GM23338 (cell line): ENCODE measurements at regions not wholly inside any gene's neighbourhood (a gene's known extent, or its start where the extent isn't known, plus 50 kb on each side); places are given as distances from the start of the nearest gene placed in this dataset.

ENCODE experiments used
- CREB1 ChIP-seq: fragments of 250-450 bp; sonication (Bioruptor Pico); IDR thresholded peaks from 2 replicates; pipeline ENCODE4 v1.5.0; 2020; ENCODE audit warnings: low read depth, mild to moderate bottlenecking, moderate library complexity
- EZH2 ChIP-seq: fragments of 200-600 bp; sonication (generic); IDR thresholded peaks from one replicate; pipeline ENCODE4 v1.8.0; 2017; ENCODE audit warnings: antibody characterized with exemption, mild to moderate bottlenecking, low read depth; ENCODE audit not compliant: unreplicated experiment
- EZH2phosphoT487 ChIP-seq: fragments of 200-600 bp; sonication (generic); IDR thresholded peaks from one replicate; pipeline ENCODE4 v1.8.1; 2018; ENCODE audit warnings: antibody characterized with exemption; ENCODE audit not compliant: unreplicated experiment
- JUNB ChIP-seq: IDR thresholded peaks from one replicate; pipeline ENCODE4 v1.6.1; 2016; ENCODE audit warnings: antibody characterized with exemption; ENCODE audit not compliant: unreplicated experiment
- NANOG ChIP-seq: IDR thresholded peaks from 2 replicates; pipeline ENCODE4 v1.6.1; 2016; ENCODE audit warnings: antibody characterized with exemption, borderline replicate concordance
- POLR2AphosphoS5 ChIP-seq: IDR thresholded peaks from 2 replicates; pipeline ENCODE4 v1.6.1; 2016; ENCODE audit warnings: antibody characterized with exemption, low read depth
- STAT1 ChIP-seq: IDR thresholded peaks from one replicate; pipeline ENCODE4 v1.6.1; 2016; ENCODE audit warnings: antibody characterized with exemption; ENCODE audit not compliant: unreplicated experiment
- TF ChIP-seq, protein P1 (sequence below), 2 experiments: fragments of 200-600 bp in 1 of 2; sonication (generic) in 1 of 2; conservative IDR thresholded peaks; 2 replicates each; pipeline versions ENCODE4 v1.5.1 to v1.6.1; 2016 to 2017; ENCODE audit warnings: antibody characterized with exemption in 2 of 2, low read depth in 2 of 2, mild to moderate bottlenecking in 2 of 2, moderate library complexity in 1 of 2
- TF ChIP-seq, protein P2 (sequence below): IDR thresholded peaks from one replicate; pipeline ENCODE4 v1.6.1; 2018; ENCODE audit warnings: antibody characterized with exemption; ENCODE audit not compliant: unreplicated experiment

DNA sequence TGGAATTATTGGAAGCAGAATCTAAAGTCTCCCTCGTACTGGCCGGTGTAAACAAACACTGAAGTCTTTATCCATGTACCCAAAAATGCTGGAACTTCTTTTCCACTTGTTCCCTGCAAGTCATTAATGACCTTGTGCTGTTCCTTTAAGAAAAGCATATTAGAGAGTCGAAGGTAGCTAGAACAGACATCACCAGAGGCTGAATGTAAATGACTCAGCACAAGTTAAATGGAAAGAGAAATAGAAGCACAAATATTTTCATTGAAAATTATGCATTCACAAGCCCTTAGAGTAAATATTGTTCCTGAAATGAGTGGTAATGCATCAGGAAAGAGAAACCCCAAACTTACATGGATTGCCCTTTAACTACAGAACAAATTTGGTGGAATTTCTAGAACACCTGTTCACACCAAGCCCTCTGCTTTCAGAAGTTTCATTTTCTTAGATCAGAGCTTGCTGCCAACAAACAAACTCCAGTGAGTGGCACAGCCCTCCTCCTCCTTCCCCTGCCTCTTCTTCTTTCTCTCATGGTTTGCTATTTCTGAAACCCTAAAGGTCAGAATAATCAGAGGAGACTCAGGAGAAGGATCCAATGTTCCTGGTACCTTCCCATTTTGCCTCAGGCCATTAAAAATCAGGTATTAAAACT, 264.3 kb downstream of the TXNL1 start:
- TF ChIP-seq, protein P1, sequence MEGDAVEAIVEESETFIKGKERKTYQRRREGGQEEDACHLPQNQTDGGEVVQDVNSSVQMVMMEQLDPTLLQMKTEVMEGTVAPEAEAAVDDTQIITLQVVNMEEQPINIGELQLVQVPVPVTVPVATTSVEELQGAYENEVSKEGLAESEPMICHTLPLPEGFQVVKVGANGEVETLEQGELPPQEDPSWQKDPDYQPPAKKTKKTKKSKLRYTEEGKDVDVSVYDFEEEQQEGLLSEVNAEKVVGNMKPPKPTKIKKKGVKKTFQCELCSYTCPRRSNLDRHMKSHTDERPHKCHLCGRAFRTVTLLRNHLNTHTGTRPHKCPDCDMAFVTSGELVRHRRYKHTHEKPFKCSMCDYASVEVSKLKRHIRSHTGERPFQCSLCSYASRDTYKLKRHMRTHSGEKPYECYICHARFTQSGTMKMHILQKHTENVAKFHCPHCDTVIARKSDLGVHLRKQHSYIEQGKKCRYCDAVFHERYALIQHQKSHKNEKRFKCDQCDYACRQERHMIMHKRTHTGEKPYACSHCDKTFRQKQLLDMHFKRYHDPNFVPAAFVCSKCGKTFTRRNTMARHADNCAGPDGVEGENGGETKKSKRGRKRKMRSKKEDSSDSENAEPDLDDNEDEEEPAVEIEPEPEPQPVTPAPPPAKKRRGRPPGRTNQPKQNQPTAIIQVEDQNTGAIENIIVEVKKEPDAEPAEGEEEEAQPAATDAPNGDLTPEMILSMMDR (conservative IDR thresholded peaks at IDR 0.05; ENCODE audit: low read depth in 2 of 2) = no peak
- TF ChIP-seq EZH2phosphoT487 = no peak
- TF ChIP-seq EZH2 = no peak
- no peak for TF ChIP-seq POLR2AphosphoS5
- TF ChIP-seq, protein P2, sequence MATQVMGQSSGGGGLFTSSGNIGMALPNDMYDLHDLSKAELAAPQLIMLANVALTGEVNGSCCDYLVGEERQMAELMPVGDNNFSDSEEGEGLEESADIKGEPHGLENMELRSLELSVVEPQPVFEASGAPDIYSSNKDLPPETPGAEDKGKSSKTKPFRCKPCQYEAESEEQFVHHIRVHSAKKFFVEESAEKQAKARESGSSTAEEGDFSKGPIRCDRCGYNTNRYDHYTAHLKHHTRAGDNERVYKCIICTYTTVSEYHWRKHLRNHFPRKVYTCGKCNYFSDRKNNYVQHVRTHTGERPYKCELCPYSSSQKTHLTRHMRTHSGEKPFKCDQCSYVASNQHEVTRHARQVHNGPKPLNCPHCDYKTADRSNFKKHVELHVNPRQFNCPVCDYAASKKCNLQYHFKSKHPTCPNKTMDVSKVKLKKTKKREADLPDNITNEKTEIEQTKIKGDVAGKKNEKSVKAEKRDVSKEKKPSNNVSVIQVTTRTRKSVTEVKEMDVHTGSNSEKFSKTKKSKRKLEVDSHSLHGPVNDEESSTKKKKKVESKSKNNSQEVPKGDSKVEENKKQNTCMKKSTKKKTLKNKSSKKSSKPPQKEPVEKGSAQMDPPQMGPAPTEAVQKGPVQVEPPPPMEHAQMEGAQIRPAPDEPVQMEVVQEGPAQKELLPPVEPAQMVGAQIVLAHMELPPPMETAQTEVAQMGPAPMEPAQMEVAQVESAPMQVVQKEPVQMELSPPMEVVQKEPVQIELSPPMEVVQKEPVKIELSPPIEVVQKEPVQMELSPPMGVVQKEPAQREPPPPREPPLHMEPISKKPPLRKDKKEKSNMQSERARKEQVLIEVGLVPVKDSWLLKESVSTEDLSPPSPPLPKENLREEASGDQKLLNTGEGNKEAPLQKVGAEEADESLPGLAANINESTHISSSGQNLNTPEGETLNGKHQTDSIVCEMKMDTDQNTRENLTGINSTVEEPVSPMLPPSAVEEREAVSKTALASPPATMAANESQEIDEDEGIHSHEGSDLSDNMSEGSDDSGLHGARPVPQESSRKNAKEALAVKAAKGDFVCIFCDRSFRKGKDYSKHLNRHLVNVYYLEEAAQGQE = no peak
- no peak for TF ChIP-seq CREB1
- no peak for TF ChIP-seq JUNB
- TF ChIP-seq STAT1 = no peak
- TF ChIP-seq NANOG = no peak
